ENCODE measurements at regions not wholly inside any gene's neighbourhood (a gene's known extent, or its start where the extent isn't known, plus 50 kb on each side); places are given as distances from the start of the nearest gene placed in this dataset.

DNA sequence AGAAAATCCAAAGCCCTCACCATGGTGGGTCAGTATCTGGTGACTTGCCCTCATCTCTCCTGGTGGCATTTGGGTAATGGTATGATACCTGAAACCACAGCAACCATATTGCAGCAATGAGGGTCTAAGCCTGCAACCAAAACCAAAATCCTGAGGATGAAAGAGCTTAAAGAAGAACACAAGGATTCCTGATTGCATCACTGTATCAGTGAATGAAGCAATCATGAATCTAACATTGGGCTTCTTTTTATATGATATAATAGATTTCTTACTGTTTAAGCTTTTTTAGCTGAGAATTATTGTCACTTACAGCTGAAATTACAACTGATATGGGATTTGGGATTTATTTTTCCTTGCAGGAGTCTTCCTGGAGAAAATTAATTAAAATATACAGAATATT lies 269.9 kb downstream of the MEF2C start:
- peak; percentile 0 for DNase-seq

DNA sequence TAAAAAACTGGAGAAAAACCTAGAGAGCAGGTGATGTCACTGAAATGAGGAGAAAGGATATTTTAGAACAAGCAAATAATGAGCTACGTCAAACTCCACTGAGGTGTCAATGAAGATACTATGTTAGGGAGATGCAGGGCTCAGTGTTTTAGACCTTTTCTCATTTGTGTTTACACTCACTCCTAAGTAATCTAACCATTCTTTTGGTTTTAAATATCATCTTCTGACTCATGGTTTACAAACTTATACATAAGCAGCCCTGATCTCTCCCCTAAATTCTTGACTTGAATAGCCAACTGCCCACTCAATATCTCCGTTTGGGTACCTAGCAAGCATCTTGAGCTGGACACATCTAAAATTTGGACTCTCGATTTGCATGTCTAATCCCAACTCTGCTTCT lies 272.4 kb downstream of the MEF2C start:
- no peak for DNase-seq

DNA sequence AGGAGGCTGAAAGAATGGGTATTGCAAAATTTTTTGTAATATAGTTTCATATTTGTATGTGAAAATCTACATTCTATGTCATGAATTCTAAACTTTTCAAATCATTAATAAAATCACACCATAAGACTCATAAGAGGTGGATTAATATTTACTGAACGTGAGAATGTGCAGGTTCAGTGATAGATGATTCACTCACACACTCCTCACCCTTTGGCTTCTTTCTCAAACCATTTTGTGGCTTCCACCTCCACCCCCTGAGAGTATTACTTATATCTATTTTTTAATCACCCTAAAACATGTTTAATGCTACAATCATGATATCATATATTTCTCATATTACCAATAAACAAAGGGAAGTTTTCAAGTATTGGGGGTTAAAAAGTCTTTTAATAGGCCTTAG lies 275.5 kb downstream of the MEF2C start:
- DNase-seq, result no peak

DNA sequence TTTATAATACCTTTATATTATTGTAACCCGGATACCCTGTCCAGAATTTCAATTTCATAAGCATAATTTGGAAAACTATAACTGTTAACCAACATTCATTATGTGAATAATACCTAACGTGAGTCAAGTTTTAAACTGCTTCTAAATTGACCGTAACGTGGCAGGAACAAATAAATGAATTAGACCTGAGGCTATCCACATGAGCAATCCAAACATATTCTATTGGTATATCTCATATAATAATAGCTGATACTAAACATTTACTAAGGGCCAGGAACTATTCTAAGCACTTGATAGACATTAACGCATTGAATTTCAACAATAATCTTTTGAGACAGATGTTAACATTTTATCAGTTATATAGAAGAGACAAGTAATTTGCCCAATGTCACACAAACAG lies 276.4 kb downstream of the MEF2C start:
- no peak for DNase-seq

DNA sequence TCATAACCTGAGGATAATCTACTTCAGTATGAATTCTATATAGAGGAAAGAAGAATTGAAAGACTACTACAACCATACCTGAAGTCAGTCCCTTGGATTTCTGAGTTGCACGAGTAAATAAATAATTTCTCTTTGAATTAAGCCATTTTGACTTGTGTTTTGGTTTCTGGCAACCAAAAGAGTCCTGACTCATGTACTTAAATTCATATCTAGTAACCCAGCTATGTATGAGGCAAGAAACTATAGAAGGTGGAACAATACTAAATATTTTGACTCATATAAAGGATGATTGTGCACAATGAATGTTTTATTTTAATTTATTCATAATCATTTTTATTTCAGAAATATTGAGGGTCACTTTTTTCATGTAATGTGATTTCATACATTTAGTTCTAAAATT lies 276.8 kb downstream of the MEF2C start:
- DNase-seq, result no peak

DNA sequence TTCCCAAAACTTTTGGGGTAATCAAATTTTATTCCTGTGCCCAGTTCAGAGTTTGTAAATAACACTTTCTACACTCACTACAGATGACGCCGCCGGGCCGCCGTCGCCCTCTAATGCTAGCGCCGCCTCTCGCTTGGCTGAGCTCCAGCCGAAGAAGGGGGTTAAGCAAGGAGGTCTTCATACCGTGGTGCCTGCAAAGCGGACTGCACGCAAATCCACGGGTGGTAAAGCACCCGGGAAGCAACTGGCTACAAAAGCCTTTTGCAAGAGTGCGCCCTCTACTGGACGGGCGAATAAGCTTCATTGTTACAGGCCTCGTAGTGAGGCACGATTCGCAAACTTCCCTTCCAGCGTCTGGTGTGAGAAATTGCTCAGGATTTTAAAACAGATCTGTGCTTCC lies 280.4 kb downstream of the MEF2C start:
- peak; percentile 43 for DNase-seq

DNA sequence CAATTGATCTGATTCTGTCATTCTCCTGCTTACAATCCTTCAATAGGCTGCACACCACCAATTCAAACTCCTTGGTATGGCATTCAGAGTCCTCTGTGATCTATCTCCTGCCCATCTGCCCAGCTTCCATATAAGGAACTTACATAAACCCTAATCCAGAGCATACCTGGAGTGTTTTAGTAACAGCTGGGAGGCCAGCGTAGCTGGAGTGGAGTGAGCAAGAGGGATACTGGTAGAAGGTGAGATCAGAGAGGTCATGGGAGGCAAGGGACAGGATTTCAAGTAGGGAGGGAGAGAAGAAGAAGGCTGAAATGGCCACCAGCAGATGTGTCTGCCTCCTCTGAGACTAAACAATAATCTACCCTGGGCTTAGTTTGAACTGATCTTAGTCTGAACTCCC lies 288.5 kb downstream of the MEF2C start:
- DNase-seq, result peak; percentile 14

DNA sequence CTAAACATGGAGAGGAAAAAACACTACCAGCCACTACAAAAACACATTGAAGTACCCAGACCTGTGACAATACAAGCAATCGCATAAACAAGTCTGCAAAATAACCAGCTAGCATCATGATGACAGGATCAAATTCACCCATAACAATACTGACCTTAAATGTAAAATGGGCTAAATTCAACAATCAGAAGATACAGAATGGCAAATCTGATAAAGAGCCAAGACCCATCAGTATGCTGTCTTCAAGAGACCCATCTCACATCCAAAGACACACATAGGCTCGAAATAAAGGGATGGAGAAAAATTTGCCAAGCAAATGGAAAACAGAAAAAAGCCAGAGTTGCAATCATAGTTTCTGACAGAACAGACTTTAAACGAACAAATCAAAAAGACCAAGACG lies 294.4 kb downstream of the MEF2C start:
- DNase-seq, result no peak

DNA sequence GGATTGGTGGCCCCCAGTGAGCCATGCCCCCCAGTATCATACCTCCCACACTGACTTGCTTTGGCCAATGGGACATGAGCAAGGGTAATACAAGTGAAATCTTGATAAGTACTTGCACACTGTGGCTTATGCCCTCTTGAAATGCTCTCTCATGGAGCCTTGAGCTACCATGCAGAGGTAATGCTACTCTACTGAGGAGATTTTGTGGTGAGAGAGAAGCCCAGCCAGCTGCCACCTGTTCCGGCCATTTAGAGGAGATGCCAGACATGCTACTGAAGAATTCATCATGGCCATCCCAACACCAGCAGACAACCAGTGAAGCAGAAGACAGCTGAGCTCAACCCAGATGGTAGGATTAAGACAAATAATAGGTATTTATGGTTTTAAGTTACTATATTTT lies 299.5 kb downstream of the MEF2C start:
- no peak for DNase-seq

DNA sequence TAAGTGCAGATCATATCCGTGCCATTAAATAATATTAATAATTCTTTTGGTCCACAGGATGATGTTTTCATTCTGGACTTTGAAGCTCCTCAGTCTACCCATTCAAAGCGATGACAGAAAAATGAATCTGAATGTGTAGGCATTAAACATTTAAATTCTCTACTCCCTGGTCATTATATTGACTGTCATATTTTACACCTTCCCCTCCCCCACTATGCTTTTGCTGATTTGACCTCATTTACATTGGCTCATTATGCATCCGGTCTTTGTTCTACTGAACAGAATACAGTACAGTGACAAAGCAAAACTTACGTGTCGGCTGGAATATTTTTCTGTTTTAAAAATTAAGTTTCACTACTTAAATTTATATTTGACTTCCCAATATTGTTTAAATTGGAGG lies 289.7 kb upstream of the TMEM161B start:
- no peak for DNase-seq

DNA sequence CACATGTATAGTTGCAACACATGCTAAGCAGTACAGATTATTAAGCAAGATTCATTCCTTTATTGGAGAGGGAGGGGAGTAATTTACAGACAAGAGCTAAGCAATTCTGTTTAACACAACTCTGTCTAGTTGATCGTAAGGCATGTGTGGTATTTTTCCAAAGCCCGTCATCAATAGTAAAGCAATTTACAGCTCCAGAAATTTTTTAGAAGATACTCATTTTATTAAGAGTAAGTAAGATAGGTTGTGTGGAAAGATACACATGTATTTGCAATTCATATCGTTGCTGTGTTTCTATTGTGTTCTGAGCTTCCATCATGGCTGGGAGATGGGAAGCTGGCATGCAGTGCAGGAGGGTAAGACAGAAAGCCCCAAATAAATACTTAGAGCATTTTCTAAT lies 289.2 kb upstream of the TMEM161B start:
- DNase-seq, result no peak

DNA sequence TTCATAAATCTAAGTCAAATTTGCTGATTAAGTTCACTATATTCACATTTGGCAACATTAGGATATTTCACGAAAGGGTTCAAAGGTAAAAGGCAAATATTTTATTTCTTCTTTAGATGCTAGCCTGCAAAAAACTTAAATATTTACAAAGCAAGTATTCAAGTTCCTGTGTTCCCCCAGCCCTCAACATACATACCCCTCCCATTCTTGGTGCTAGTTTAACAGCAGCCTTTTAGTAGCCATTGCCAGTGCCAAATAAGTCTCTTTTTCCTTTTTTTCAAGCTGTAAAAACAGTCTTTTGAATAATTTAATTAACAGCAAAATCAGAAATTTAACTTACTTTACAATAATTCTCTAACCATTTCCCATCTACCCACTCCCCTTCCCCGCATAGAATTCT lies 288.5 kb upstream of the TMEM161B start:
- DNase-seq, result no peak

DNA sequence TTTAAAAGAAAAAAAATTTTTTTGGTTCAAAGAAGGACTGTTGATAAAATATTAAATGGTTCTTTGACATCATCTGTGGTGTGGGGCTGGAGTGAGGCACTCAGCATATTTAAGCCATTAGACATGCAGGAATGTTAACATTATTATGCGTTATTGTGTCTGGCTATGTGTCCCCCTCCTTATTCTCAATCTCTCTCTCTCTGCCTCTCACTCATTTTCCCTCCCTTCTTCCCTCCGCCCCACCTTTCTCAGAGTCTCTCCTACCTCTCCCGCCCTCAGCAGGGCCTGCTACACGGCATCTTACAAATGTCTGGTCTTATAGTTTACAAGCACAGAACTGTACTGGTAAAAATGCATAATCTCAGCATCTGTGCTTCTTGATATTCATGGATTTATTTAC lies 287.8 kb upstream of the TMEM161B start:
- DNase-seq, result no peak

DNA sequence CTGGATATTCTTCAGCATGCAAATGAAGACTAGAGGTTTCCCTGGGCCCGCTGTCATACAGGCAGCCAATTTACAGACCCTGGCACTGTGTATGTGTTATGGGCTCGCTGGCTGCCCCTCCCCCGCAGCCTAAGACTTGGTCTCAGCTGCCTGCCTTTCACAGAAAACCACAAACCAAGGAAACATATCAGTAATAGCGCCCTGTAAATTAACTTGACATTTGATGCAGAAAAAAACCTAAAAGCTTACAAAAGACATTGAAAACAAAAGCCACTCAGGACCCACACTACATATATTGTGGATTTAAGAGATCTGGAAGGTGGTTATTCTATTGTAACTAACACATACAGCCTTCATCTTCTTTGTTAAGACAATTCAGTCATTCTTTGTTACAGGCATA lies 287.0 kb upstream of the TMEM161B start:
- peak; percentile 63 for DNase-seq

DNA sequence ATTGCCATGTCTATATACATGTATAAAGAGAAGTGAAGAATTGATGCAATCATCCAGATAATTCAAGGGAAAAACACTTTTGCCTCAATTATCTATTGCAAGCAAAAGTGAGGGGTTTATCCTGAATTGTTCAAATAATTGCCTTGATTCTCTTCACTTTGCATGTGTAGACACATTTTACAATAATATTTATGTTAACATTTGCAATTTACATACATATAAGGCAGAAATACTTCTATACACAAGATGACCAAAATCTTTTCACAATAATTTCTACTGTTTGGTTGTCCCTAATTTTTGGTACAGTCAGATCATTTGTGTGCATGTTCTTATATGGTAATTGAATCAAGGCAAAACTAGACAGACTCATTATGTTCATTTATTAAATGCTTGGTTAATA lies 285.3 kb upstream of the TMEM161B start:
- no peak for DNase-seq

DNA sequence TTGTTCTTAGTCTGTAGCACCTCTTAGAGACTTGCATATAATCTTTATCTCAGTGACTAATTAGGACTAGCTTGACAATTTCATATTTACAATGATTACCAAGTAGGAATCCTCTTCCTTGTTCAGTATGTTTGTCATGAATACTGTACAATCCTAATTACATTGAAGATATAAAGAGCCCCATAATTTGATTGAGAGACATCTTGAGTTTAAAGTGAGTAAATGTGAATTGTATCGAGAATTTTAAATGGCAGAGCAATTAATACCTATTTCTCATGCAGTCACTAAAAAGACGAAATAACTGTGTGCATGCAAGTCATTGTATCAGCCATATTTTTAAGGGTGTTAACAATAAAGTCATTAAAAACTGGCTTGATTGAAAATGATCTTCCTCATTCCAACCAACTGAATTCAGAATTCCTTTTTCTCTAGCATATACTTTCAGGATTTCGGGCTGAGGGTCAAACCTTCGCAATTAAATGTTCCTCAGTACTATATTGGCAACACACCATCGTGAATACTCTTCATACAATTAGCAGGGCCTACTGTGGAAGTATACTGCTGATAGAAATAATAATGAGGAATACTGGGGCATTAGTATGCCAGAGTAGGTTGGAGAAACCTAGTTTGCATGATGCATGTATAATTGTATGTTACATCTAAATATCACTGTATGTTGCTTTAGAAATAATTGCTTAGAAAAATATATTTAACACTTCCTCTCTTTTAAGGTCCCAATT lies 284.7 kb upstream of the TMEM161B start:
- DNase-seq, result no peak

DNA sequence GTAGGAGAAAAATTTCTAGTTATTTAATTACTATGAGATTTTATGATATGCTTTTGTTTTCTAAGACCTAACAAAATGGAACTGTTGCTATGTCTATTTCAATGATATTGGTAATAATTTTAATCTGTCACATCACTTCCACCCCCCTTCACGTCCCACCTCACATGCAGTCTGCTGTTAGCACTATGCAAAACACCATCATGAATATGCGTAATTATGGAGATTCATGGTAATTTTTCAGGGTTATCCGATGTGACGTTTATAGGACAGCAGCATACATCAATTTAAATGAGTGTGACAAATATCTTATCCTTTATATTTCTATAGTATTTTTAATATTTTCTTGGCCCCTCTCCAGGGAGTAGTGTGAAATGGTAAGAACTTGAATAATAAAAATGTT lies 283.8 kb upstream of the TMEM161B start:
- no peak for DNase-seq

DNA sequence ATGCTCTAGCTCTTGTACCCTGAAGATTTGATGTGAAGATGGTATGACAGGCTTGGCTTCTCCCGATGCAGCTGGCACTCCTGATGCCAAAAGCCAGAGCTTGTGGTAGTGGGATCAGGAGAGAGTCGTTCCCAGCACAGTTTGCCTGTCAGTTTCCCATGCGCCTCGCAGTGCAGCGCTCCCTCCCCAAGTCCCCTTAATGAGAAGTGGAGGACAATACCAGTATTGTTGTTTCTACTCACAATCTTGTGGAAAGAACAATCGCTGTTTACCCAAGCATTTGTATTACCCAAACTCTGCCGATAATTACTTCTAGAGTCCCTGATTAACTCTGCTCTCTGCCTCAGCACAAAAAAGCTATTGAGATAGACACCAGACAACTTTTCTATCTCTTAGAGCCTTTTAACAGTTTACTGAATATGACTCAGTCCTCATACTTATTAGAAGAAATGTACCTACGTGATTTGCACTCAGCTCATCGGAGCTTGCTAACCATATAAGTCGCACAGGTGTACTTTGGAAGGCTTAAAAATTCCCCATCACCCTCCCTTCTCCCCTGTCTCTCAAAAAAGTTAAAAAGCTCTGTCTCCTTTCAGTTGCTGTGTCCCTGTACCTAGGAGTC lies 283.2 kb upstream of the TMEM161B start:
- DNase-seq, result no peak

DNA sequence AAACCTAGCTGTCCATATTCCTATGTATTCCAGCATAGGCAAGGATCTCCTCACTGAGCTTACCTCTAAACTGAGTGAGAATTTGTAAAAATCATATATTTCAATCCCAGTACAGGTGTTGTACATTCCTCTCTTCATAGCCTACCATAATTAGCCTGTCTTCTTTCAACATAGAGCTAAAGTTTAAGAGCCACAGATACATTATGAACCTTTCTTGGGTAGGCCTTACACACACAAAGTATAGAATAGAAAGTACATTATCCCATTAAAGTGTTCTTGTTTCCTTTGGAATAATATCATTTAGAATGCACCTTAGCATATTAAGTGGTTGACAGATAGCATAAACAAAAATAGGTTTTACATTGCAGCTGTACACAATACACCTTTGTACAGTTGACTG lies 282.1 kb upstream of the TMEM161B start:
- DNase-seq, result no peak

DNA sequence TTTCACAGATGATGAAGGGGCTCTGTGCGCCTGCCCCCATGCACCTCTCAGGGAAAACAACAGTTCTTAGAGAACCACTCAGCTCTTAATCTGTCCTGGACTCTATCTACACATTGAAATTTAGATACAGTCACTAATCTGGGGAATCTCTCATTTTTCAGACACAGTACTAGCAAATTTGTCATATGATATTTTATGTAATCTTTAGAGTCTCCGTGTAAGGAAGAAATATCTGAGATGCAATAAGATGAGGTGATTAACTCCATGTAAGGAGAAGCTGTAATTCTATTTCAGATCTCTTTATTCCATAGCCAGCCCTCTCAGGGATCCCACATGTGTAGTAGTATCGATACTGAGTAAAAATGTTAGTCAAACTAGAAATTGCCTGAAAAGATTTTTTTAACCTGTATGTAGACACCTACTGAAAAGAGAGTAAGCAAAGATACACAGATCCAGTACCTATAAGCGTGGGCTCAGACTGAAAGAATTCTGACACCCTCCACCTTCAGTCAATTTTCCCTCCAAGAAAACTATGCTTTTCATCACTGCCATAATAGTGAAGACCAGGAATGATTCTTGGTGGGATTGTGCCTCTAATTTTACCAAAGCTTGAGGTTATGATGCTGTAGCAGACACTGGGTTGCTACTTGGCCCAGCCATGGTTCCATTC lies 279.6 kb upstream of the TMEM161B start:
- no peak for DNase-seq

DNA sequence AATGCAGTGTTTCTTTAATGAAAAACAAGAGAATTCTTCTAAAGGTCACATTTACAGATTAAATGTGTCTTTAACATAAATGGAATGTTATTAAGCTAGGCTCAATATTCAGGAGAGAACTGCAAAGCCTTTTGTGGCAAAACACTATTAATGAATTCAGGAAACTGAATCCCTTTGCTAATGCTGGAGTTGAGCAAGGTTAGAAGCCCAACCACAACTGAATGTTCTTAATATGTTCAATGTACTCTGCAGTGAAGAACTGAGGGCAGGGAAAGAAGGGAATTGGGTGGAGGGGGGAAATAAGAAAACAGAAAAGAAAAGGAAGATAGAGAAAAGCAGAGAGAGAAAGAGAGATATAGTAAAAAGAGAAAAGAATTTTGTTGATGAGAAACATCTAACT lies 276.7 kb upstream of the TMEM161B start:
- no peak for DNase-seq

DNA sequence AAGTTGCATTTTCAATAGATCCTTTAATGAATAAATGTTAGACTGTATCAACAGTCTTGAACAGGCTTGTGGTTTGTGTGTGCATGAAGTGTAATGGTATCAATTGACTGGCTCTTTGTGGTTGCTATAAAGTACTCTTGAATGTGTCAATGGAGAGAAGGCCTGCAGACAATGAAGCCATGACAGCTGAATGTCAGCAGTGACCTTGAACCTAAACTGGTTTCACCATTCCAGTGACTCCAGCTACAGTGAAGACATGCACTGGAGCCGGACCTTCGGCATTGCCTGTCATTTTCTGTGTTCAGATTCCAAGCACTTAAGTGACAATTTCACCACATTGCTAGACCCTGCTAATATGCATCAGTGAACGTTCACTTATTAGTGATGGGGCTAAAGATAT lies 276.0 kb upstream of the TMEM161B start:
- DNase-seq, result no peak

DNA sequence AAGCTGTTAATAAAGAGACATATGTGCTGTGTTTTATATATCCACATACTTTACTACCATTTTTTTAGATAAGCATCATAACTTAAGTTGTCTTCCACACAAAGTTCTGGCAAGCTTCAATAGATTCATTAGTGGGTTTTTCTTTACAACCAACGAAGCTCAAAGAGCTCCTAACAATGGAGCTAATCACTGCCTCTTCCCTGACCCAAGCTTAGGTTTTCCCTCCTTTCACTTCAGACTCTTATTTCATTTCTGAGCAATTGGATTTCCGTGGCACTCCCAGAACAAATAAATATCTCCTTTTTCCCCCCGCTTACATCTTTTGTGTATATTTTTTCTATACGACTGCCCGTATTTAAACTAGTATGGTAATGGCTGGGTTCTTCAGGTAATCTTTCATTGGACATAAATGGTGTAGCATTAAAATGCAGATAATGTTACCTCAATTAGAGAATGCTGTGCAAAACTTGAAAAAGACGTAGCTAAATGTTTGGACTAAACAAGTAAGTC lies 275.5 kb upstream of the TMEM161B start:
- DNase-seq, result no peak

DNA sequence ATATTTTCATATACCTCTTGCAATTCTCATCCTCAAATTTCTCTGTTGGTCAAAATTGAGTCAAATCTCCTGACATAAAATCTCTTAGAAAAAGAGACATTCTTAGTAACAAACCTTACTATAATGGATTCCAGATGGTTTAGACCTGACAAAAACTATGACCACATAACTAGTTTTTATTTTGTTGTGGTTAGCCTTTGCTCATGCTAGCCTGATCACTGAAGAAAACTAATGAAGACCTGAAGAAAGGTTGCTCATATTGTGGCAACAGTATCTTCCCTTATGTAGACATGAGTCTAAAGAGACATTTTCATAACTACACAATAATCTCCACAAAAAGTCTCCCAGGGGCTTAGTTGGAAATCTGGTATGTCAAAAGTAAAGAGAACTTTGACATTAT lies 274.1 kb upstream of the TMEM161B start:
- no peak for DNase-seq

Data from NCI-H82 (cell line).